HS-27A (cell line): ENCODE measurements at regions not wholly inside any gene's neighbourhood (a gene's known extent, or its start where the extent isn't known, plus 50 kb on each side); places are given as distances from the start of the nearest gene placed in this dataset.
"Not testable (repeated sequence)": the region's sequence is repeated elsewhere in the genome, so short reads cannot be mapped to it uniquely, and the experiment has no call there.

Experiments used
- DNase-seq: peaks from one replicate; pipeline ENCODE4 v3.0.0-alpha.2; 2012; ENCODE audit warnings: low read depth, missing footprints

- no peak for DNase-seq
Observed at GRCh38 chr16:63228259-63228658, 1192.0 kb upstream of the CDH8 start.

- DNase-seq: no peak
Observed at GRCh38 chr16:63223851-63224250, 1187.6 kb upstream of the CDH8 start.

GRCh38 chr16:63216696-63217423 is 1180.6 kb upstream of the CDH8 start:
- no peak for DNase-seq

GRCh38 chr16:63201851-63202250 is 1165.6 kb upstream of the CDH8 start:
- no peak for DNase-seq

GRCh38 chr16:63200940-63201339 is 1164.7 kb upstream of the CDH8 start:
- DNase-seq: no peak

GRCh38 chr16:63195336-63195735 is 1159.1 kb upstream of the CDH8 start:
- no peak for DNase-seq

- DNase-seq: no peak
Observed at GRCh38 chr16:63192980-63193379, 1156.7 kb upstream of the CDH8 start.

- DNase-seq: no peak
Observed at GRCh38 chr16:63188086-63188771, 1152.0 kb upstream of the CDH8 start.

- DNase-seq: no peak
Observed at GRCh38 chr16:63187638-63188037, 1151.4 kb upstream of the CDH8 start.

GRCh38 chr16:63185235-63185780 is 1149.1 kb upstream of the CDH8 start:
- DNase-seq: no peak

GRCh38 chr16:63183743-63184142 is 1147.5 kb upstream of the CDH8 start:
- no peak for DNase-seq

GRCh38 chr16:63175313-63175712 is 1139.1 kb upstream of the CDH8 start:
- no peak for DNase-seq

GRCh38 chr16:63174801-63175200 is 1138.6 kb upstream of the CDH8 start:
- no peak for DNase-seq

GRCh38 chr16:63171545-63171944 is 1135.3 kb upstream of the CDH8 start:
- no peak for DNase-seq

GRCh38 chr16:63169100-63169499 is 1132.9 kb upstream of the CDH8 start:
- no peak for DNase-seq

GRCh38 chr16:63157818-63158217 is 1121.6 kb upstream of the CDH8 start:
- DNase-seq: no peak

- DNase-seq: no peak
Observed at GRCh38 chr16:63146251-63146650, 1110.0 kb upstream of the CDH8 start.

- no peak for DNase-seq
Observed at GRCh38 chr16:63145411-63145810, 1109.2 kb upstream of the CDH8 start.

- no peak for DNase-seq
Observed at GRCh38 chr16:63135069-63135468, 1098.8 kb upstream of the CDH8 start.

- DNase-seq: no peak
Observed at GRCh38 chr16:63131503-63131902, 1095.3 kb upstream of the CDH8 start.

GRCh38 chr16:63130942-63131341 is 1094.7 kb upstream of the CDH8 start:
- no peak for DNase-seq

GRCh38 chr16:63129411-63130125 is 1093.3 kb upstream of the CDH8 start:
- no peak for DNase-seq

- DNase-seq: not testable (repeated sequence)
Observed at GRCh38 chr16:63119905-63120304, 1083.7 kb upstream of the CDH8 start.
